ENCODE measurements at regions not wholly inside any gene's neighbourhood (a gene's known extent, or its start where the extent isn't known, plus 50 kb on each side); places are given as distances from the start of the nearest gene placed in this dataset.

DNA sequence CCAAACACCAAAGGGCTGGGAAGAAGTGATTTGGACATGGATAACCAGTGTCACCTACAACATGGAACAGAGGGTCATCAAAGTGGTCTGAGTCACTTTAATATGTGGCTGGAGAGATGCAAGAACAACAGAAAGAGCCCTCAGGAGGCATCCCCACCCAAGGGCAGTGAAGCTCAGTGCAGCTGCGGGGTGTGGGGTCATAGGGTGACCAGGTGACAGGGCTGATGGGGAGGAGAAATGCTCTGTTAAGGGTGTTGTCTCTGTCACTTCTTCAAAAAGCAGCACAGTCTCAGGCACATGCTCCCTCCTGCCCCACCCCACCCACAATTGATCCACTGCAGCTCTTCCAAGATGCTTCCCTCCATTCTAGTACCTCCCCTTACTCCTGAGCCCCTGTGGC lies 819.1 kb downstream of the KCNJ18 start:
- TF ChIP-seq CTCF (IDR thresholded peaks at IDR 0.05 in 4 of 5, conservative IDR thresholded peaks at IDR 0.05 in 1 of 5) (no peak), POLR2A (IDR thresholded peaks at IDR 0.05) (no peak)
